Erythroblast (primary cell): ENCODE measurements at regions not wholly inside any gene's neighbourhood (a gene's known extent, or its start where the extent isn't known, plus 50 kb on each side); places are given as distances from the start of the nearest gene placed in this dataset.

ENCODE experiments used
- GATA1 ChIP-seq: IDR thresholded peaks from 2 replicates; pipeline ENCODE4 v1.6.1; 2011; ENCODE audit warnings: low read depth, mild to moderate bottlenecking, control low read depth, low read length, moderate library complexity
- POLR2A ChIP-seq: IDR thresholded peaks from 2 replicates; pipeline ENCODE4 v1.6.1; 2011; ENCODE audit warnings: mild to moderate bottlenecking, low read length

- TF ChIP-seq POLR2A (no peak), GATA1 (no peak)
These were observed 232.0 kb upstream of the PLXNA2 start for GRCh38 chr1:208475951-208476845.
